Mammary epithelial cell (primary cell): ENCODE measurements at regions not wholly inside any gene's neighbourhood (a gene's known extent, or its start where the extent isn't known, plus 50 kb on each side); places are given as distances from the start of the nearest gene placed in this dataset.

Experiments
- CTCF ChIP-seq, 2 donors: IDR thresholded peaks in 1 of 2; conservative IDR thresholded peaks in 1 of 2; 2 replicates each; pipeline ENCODE4 v1.5.1; 2011 to 2012; ENCODE audit warnings: inconsistent platforms in 2 of 2, low read length in 2 of 2, mild to moderate bottlenecking in 2 of 2, control low read depth in 1 of 2, low read depth in 1 of 2; ENCODE audit not compliant: insufficient read depth in 1 of 2; ENCODE audit errors: extremely low read depth in 1 of 2
- EZH2 ChIP-seq: IDR thresholded peaks from 2 replicates; pipeline ENCODE4 v1.6.1; 2012; ENCODE audit warnings: low read length, inconsistent platforms, borderline replicate concordance

DNA sequence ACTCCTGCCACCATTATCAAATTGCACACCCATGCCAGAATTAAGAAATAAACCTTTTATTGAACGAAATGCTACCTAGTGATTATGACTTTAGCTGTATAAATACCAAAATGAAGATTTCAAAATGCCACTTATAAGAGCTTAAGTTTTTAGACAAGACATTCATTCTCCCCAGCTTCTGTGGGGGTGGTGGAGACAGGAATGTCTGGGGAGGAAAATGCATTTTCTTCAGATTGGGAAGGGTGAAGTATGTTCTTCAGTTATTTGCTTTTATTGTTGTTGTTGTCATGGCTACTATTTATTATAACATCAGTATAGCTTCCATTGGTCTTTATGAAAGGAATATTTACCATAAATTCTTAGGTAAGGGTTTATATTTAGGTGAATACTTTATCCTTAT, 132.7 kb upstream of the GMNC start:
- TF ChIP-seq CTCF (conservative IDR thresholded peaks at IDR 0.05 in 1 of 2, IDR thresholded peaks at IDR 0.05 in 1 of 2; ENCODE audit: extremely low read depth in 1 of 2, insufficient read depth in 1 of 2, low read depth in 1 of 2, low read length in 2 of 2) (no peak), EZH2 (no peak)
